ENCODE measurements at regions not wholly inside any gene's neighbourhood (a gene's known extent, or its start where the extent isn't known, plus 50 kb on each side); places are given as distances from the start of the nearest gene placed in this dataset.

- TF ChIP-seq E2F4 (IDR thresholded peaks at IDR 0.05; ENCODE audit: low read depth, low read length) (no peak), EP300 (IDR thresholded peaks at IDR 0.05; ENCODE audit: borderline replicate concordance in 1 of 2, control insufficient read depth in 1 of 2, low read depth in 2 of 2, low read length in 2 of 2) (no peak)
Observed at GRCh38 chr18:29823671-29824070, 1218.9 kb downstream of the DSC3 start (continued).

GRCh38 chr18:29821544-29821943 lies 1221.0 kb downstream of the DSC3 start:
- SMC1A ChIA-PET (ENCODE audit: uncharacterized antibody, unreplicated experiment) = no interaction called here
- H3K27me3 ChIP-seq (replicated peaks in 1 of 2; ENCODE audit: control insufficient read depth in 2 of 2, insufficient read depth in 2 of 2, low read length in 1 of 2) = no peaks in the 10 kb centered on the region
- H3K36me3 ChIP-seq (ENCODE audit: control insufficient read depth in 2 of 2, insufficient read depth in 2 of 2, low read length in 1 of 2) = no peaks in the 10 kb centered on the region
- ATAC-seq = no peak
- no peak for DNase-seq (ENCODE audit: low read depth, low spot score)
- H4K20me1 ChIP-seq (ENCODE audit: control insufficient read depth, insufficient read depth) = no peaks in the 10 kb centered on the region
- intact Hi-C loops (cut with micrococcal nuclease; ENCODE audit: unreplicated experiment) (no loop called here), in situ Hi-C loops (cut with MboI) (no loop called here)
- RAD21 ChIA-PET (ENCODE audit: unreplicated experiment) = no interaction called here
- no peak overlapping the region for H2AFZ ChIP-seq (ENCODE audit: control insufficient read depth, low read depth, low read length)
- BruUV-seq (replicated peaks) = no TSS peak
- no peak overlapping the region for H3K4me3 ChIP-seq
- CTCF ChIA-PET = no interaction called here
- H3K27ac ChIP-seq (ENCODE audit: control insufficient read depth, insufficient read depth) = no peak overlapping the region
- H3K4me1 ChIP-seq (ENCODE audit: control insufficient read depth, insufficient read depth, low read length) = no peaks in the 10 kb centered on the region
- H3K9me3 ChIP-seq (replicated peaks; ENCODE audit: control insufficient read depth, insufficient read depth, low read length) = no peaks in the 10 kb centered on the region
- FAIRE-seq = no peak
- no peak overlapping the region for H3K9ac ChIP-seq (ENCODE audit: control insufficient read depth, insufficient read depth, low read length)
- no peak overlapping the region for H3K4me2 ChIP-seq (ENCODE audit: control insufficient read depth, insufficient read depth)
- H3K79me2 ChIP-seq (ENCODE audit: control insufficient read depth, insufficient read depth, low read length) = no peaks in the 10 kb centered on the region
- POLR2A ChIA-PET = no interaction called here
- 0% methylated on average over 1 of the region's 1 CpG for WGBS (ENCODE audit: insufficient coverage, insufficient replicate concordance, low lambda C conversion rate, missing lambda C conversion rate)
- TF ChIP-seq USF2 (IDR thresholded peaks at IDR 0.05; ENCODE audit: borderline replicate concordance, low read depth, low read length) (no peak), PBX3 (IDR thresholded peaks at IDR 0.05; ENCODE audit: insufficient replicate concordance, low read depth, low read length) (no peak), ZBED1 (IDR thresholded peaks at IDR 0.05; ENCODE audit: borderline replicate concordance) (no peak), YY1 (IDR thresholded peaks at IDR 0.05; ENCODE audit: low read depth, low read length) (no peak), SREBF1 (IDR thresholded peaks at IDR 0.05; ENCODE audit: low read length) (no peak), HDAC6 (IDR thresholded peaks at IDR 0.05; ENCODE audit: unreplicated experiment) (no peak), NR2C2 (IDR thresholded peaks at IDR 0.05; ENCODE audit: borderline replicate concordance, control insufficient read depth, insufficient read length, low read depth) (no peak), STAT3 (IDR thresholded peaks at IDR 0.05; ENCODE audit: low read depth, low read length) (no peak), ZNF592 (IDR thresholded peaks at IDR 0.05) (no peak)
- TF ChIP-seq, protein P1, sequence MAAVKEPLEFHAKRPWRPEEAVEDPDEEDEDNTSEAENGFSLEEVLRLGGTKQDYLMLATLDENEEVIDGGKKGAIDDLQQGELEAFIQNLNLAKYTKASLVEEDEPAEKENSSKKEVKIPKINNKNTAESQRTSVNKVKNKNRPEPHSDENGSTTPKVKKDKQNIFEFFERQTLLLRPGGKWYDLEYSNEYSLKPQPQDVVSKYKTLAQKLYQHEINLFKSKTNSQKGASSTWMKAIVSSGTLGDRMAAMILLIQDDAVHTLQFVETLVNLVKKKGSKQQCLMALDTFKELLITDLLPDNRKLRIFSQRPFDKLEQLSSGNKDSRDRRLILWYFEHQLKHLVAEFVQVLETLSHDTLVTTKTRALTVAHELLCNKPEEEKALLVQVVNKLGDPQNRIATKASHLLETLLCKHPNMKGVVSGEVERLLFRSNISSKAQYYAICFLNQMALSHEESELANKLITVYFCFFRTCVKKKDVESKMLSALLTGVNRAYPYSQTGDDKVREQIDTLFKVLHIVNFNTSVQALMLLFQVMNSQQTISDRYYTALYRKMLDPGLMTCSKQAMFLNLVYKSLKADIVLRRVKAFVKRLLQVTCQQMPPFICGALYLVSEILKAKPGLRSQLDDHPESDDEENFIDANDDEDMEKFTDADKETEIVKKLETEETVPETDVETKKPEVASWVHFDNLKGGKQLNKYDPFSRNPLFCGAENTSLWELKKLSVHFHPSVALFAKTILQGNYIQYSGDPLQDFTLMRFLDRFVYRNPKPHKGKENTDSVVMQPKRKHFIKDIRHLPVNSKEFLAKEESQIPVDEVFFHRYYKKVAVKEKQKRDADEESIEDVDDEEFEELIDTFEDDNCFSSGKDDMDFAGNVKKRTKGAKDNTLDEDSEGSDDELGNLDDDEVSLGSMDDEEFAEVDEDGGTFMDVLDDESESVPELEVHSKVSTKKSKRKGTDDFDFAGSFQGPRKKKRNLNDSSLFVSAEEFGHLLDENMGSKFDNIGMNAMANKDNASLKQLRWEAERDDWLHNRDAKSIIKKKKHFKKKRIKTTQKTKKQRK (IDR thresholded peaks at IDR 0.05; ENCODE audit: low read depth, low read length) = no peak
